Osteocyte (in vitro differentiated cells): ENCODE measurements at regions not wholly inside any gene's neighbourhood (a gene's known extent, or its start where the extent isn't known, plus 50 kb on each side); places are given as distances from the start of the nearest gene placed in this dataset.

Source experiments
- DNase-seq: peaks from one replicate; pipeline ENCODE4 v3.0.0; 2021; ENCODE audit warnings: mixed read lengths; ENCODE audit not compliant: unreplicated experiment; ENCODE audit errors: extremely low spot score
- H3K27ac Mint-ChIP-seq: one replicate; pipeline ENCODE4 v1.8.0; 2021; ENCODE audit warnings: mild to moderate bottlenecking, mixed read lengths; ENCODE audit not compliant: unreplicated experiment
- H3K27me3 Mint-ChIP-seq: one replicate; pipeline ENCODE4 v1.8.0; 2021; ENCODE audit warnings: mixed read lengths; ENCODE audit not compliant: unreplicated experiment
- H3K36me3 Mint-ChIP-seq: one replicate; pipeline ENCODE4 v1.8.0; 2021; ENCODE audit warnings: mixed read lengths; ENCODE audit not compliant: unreplicated experiment
- H3K4me1 Mint-ChIP-seq: one replicate; pipeline ENCODE4 v1.8.0; 2021; ENCODE audit warnings: mixed read lengths; ENCODE audit not compliant: unreplicated experiment
- H3K4me3 Mint-ChIP-seq: one replicate; pipeline ENCODE4 v1.8.0; 2021; ENCODE audit warnings: mild to moderate bottlenecking, moderate library complexity, mixed read lengths; ENCODE audit not compliant: unreplicated experiment
- H3K9me3 Mint-ChIP-seq: one replicate; pipeline ENCODE4 v1.8.0; 2021; ENCODE audit warnings: mixed read lengths; ENCODE audit not compliant: unreplicated experiment
- TF ChIP-seq, protein P1 (sequence below): fragments of 200-600 bp; sonication (generic); IDR thresholded peaks from 2 replicates; pipeline ENCODE4 v1.5.0; 2021; ENCODE audit warnings: antibody characterized with exemption, mild to moderate bottlenecking, moderate library complexity

DNA sequence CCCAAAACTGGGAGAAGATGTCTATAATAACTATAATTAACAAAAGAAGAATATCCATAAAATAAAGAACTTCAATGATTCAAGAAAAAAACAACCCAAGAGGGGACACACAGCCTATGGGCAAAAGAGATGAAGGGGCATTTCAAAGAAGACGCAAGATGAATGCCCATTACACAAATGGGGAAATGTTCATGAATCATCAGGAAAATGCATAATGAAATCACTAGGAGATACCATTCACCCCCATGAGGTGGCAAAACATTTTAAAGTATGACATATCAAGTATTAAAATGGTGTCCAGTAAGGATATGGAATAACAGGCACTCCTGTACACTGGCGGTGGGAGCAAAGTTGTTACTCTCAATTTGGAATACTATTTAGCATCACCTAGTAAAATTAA, 183.3 kb downstream of the TXNL1 start:
- H3K4me1 Mint-ChIP-seq: no peaks in the 10 kb centered on the region
- H3K9me3 Mint-ChIP-seq: no peaks in the 10 kb centered on the region
- DNase-seq: no peak
- H3K4me3 Mint-ChIP-seq: no peak overlapping the region
- TF ChIP-seq, protein P1, sequence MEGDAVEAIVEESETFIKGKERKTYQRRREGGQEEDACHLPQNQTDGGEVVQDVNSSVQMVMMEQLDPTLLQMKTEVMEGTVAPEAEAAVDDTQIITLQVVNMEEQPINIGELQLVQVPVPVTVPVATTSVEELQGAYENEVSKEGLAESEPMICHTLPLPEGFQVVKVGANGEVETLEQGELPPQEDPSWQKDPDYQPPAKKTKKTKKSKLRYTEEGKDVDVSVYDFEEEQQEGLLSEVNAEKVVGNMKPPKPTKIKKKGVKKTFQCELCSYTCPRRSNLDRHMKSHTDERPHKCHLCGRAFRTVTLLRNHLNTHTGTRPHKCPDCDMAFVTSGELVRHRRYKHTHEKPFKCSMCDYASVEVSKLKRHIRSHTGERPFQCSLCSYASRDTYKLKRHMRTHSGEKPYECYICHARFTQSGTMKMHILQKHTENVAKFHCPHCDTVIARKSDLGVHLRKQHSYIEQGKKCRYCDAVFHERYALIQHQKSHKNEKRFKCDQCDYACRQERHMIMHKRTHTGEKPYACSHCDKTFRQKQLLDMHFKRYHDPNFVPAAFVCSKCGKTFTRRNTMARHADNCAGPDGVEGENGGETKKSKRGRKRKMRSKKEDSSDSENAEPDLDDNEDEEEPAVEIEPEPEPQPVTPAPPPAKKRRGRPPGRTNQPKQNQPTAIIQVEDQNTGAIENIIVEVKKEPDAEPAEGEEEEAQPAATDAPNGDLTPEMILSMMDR: no peak
- no peak overlapping the region for H3K27ac Mint-ChIP-seq
- H3K27me3 Mint-ChIP-seq: peaks cover 6% of the 10 kb centered on the region
- no peaks in the 10 kb centered on the region for H3K36me3 Mint-ChIP-seq

DNA sequence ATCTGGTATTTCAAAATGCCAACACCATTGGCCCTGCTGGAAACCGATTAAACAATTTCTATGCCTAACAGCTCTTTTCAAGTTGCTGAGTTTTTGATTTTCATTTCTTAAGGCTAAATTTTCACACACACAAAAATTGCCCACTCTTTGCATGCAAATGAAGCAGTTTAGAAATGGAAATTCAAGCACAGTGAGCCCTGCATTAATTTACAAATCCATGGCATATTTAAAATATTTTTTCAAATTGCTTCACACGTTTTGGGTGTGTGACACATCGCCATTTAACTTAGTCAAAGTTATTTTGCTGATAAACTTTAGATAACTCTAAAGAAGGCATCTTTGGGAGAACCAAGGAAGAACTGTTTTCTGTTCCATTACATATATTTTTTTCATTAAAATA, 184.8 kb downstream of the TXNL1 start:
- Mint-ChIP-seq H3K4me3 (no peak overlapping the region), H3K9me3 (no peaks in the 10 kb centered on the region), H3K27ac (no peak overlapping the region), H3K27me3 (peaks cover 6% of the 10 kb centered on the region), H3K4me1 (no peaks in the 10 kb centered on the region), H3K36me3 (no peaks in the 10 kb centered on the region)
- TF ChIP-seq, protein P1: no peak
- no peak for DNase-seq

- Mint-ChIP-seq H3K9me3 (no peaks in the 10 kb centered on the region), H3K27me3 (peaks cover 2% of the 10 kb centered on the region), H3K4me3 (no peak overlapping the region), H3K4me1 (no peaks in the 10 kb centered on the region), H3K36me3 (no peaks in the 10 kb centered on the region), H3K27ac (no peak overlapping the region)
- DNase-seq: no peak
- TF ChIP-seq, protein P1: no peak
Observed at GRCh38 chr18:56451188-56451587, 187.2 kb downstream of the TXNL1 start.

DNA sequence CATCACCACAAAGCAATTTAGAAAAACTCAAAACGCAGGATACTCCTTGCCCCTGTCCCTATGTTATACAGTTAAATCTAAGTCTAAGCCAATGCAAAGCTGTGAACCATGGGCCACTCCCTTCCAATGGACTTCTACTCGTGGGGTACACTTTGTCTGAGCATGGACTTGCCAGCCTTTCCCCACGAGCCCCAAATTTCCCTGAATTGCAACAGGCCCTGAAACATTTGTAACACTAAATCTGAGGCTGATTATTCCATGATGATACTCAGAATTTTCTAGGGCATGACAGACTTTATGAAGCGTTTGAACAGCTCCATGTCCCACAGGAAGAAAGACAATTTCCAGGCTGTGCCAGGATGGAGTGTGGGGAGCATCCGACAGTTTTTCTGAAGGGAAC, 189.6 kb downstream of the TXNL1 start:
- Mint-ChIP-seq H3K36me3 (no peaks in the 10 kb centered on the region), H3K9me3 (no peaks in the 10 kb centered on the region), H3K27me3 (peaks cover 2% of the 10 kb centered on the region), H3K27ac (no peak overlapping the region), H3K4me1 (no peaks in the 10 kb centered on the region), H3K4me3 (no peak overlapping the region)
- TF ChIP-seq, protein P1: no peak
- DNase-seq: no peak

DNA sequence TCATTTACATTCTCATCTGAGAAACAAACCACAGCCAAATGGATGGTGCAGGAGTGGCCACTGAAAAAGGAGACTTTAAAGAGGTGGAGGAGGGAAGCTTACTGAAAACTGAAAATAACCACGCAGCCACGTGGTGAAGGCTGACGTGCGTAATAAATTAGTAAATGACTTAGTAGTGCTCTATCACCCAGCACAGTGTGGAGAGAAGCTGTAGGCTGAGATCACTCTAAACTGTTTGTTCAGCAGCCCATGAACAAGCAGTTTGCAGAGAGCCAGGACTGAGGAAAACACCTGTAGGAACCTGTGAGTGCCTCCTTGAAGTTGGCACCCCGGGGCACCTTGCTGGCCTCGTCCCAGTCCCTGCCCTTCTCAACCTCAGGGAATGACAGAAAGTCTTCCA, 193.0 kb downstream of the TXNL1 start:
- TF ChIP-seq, protein P1: no peak
- Mint-ChIP-seq H3K27ac (no peak overlapping the region), H3K4me3 (no peak overlapping the region), H3K4me1 (no peaks in the 10 kb centered on the region), H3K9me3 (peaks cover 6% of the 10 kb centered on the region), H3K36me3 (peaks cover 2% of the 10 kb centered on the region), H3K27me3 (peaks cover 2% of the 10 kb centered on the region)
- DNase-seq: no peak
